SJSA1 (cell line): ENCODE measurements at regions not wholly inside any gene's neighbourhood (a gene's known extent, or its start where the extent isn't known, plus 50 kb on each side); places are given as distances from the start of the nearest gene placed in this dataset.
A peak's percentile ranks its signal among the peaks of the same experiment; 100 is the strongest.
"Not testable (repeated sequence)": the region's sequence is repeated elsewhere in the genome, so short reads cannot be mapped to it uniquely, and the experiment has no call there.

Source experiments
- DNase-seq, 2 experiments: peaks; one replicate each; pipeline ENCODE4 v3.0.0-alpha.2; 2015 to 2020; ENCODE audit warnings: low spot score in 2 of 2, low read depth in 1 of 2
- H3K27ac ChIP-seq: fragments of 250-450 bp; sonication (Bioruptor Pico); 2 replicates; pipeline ENCODE4 v1.5.1; 2020; ENCODE audit warnings: mild to moderate bottlenecking, moderate library complexity
- H3K27me3 ChIP-seq: fragments of 250-450 bp; sonication (Bioruptor Pico); replicated peaks from 2 replicates; pipeline ENCODE4 v1.5.1; 2020; ENCODE audit warnings: mild to moderate bottlenecking, moderate library complexity
- H3K36me3 ChIP-seq: fragments of 250-450 bp; sonication (Bioruptor Pico); 2 replicates; pipeline ENCODE4 v1.5.1; 2020; ENCODE audit warnings: mild to moderate bottlenecking
- H3K4me1 ChIP-seq: fragments of 250-450 bp; sonication (Bioruptor Pico); replicated peaks from 2 replicates; pipeline ENCODE4 v1.6.1; 2021; ENCODE audit warnings: mild to moderate bottlenecking
- H3K4me3 ChIP-seq: fragments of 250-450 bp; sonication (Bioruptor Pico); 2 replicates; pipeline ENCODE4 v1.5.1; 2020; ENCODE audit warnings: mild to moderate bottlenecking
- H3K9me3 ChIP-seq: fragments of 250-450 bp; sonication (Bioruptor Pico); replicated peaks from 2 replicates; pipeline ENCODE4 v1.5.1; 2020; ENCODE audit warnings: mild to moderate bottlenecking

DNA sequence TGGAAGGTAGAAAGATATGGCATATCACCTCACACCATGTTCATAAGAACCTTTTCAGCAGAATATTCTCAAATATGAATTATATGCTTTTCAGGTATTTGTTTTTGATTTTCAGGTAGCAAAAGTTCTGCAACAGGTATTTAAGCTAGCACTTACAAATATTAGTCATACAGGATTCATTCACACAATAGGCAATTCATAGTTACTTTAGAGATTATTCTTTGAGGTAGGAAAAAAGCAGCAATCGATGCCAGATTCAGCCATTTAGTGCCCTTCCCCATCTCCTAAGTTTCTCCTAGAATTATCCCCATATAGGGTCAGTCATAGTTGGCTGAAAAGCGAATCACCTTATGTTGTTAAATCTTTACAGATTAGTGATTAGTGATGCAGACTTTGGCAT is 177.4 kb upstream of the MMADHC start:
- DNase-seq = no peak
- no peak overlapping the region for H3K27ac ChIP-seq
- H3K27me3 ChIP-seq = no peaks in the 10 kb centered on the region
- H3K4me1 ChIP-seq = peaks cover 27% of the 10 kb centered on the region
- no peaks in the 10 kb centered on the region for H3K36me3 ChIP-seq
- no peaks in the 10 kb centered on the region for H3K9me3 ChIP-seq
- H3K4me3 ChIP-seq = no peak overlapping the region

DNA sequence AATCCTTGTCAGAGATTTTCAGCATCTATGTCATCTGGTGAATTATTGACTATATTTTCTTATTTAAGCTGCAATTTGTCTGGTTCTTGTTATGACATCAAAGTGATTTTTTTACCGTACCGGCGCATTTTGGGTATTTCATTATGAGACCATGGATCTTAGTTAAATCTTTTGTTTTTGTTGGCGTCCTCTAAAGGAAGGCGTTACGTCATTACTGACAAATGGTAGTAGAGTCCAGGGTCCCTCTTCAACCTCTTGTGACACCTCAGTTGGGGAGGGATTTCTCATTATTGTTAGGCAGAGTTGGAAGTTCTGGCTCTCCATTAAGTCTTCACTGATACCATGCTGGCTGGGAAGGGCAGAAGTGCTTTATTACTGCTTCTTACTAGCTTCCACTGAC is 175.8 kb upstream of the MMADHC start:
- Histone ChIP-seq H3K27me3 (no peaks in the 10 kb centered on the region), H3K27ac (no peak overlapping the region), H3K36me3 (no peaks in the 10 kb centered on the region), H3K4me1 (peaks cover 11% of the 10 kb centered on the region), H3K9me3 (no peaks in the 10 kb centered on the region), H3K4me3 (no peak overlapping the region)
- DNase-seq = no peak

DNA sequence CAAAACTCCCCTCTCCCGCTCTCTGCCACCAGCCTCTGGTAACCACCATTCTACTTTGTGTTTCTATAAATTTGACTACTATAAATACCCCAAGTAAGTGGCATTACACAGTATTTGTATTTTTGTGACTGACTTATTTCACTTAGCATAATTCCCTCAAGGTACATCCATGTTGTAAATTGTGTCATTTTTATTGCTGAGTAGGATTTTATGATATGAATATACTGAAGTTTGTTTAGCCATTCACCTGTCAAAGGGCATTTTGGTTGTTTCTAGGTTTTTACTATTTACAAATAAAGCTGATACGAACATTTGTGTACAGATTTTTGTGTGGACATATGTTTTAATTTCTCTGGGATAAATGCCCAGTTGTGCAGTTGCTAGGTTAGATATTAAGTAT is 174.0 kb upstream of the MMADHC start:
- Histone ChIP-seq H3K9me3 (no peaks in the 10 kb centered on the region), H3K36me3 (no peaks in the 10 kb centered on the region)
- DNase-seq = no peak

DNA sequence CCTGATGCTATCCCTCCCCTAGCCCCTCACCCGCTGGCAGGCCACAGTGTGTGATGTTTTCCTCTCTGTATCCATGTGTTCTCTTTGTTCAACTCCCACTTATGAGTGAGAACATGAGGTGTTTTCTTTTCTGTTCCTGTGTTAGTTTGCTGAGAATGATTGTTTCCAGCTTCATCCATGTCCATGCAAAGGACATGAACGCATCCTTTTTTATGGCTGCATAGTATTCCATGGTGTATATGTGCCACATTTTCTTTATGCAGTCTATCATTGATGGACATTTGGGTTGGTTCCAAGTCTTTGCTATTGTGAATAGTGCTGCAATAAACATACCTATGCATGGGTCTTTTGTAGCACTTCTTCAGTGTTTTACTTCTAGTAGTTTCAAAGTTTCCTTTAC is 171.8 kb upstream of the MMADHC start:
- not testable (repeated sequence) for H3K4me1 ChIP-seq, DNase-seq, H3K4me3 ChIP-seq, H3K36me3 ChIP-seq, H3K27me3 ChIP-seq, H3K9me3 ChIP-seq, H3K27ac ChIP-seq

More for the DNA sequence above, 174.0 kb upstream of the MMADHC start:
- Histone ChIP-seq H3K4me3 (no peak overlapping the region), H3K27ac (no peak overlapping the region), H3K27me3 (no peaks in the 10 kb centered on the region), H3K4me1 (no peaks in the 10 kb centered on the region)

DNA sequence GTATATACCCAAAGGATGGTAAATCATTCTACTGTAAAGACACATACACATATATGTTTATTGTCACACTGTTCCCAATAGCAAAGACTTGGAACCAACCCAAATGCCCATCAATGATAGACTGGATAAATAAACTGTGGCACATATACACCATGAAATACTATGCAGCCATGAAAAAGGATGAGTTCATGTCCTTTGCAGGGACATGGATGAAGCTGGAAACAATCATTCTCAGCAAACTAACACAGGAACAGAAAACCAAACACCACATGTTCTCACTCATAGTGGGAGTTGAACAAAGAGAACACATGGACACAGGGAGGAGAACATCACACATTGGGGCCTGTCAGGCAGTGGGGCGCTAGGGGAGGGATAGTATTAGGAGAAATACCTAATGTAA is 167.1 kb upstream of the MMADHC start:
- not testable (repeated sequence) for H3K27me3 ChIP-seq, H3K4me1 ChIP-seq, H3K9me3 ChIP-seq, H3K4me3 ChIP-seq, DNase-seq, H3K27ac ChIP-seq, H3K36me3 ChIP-seq

DNA sequence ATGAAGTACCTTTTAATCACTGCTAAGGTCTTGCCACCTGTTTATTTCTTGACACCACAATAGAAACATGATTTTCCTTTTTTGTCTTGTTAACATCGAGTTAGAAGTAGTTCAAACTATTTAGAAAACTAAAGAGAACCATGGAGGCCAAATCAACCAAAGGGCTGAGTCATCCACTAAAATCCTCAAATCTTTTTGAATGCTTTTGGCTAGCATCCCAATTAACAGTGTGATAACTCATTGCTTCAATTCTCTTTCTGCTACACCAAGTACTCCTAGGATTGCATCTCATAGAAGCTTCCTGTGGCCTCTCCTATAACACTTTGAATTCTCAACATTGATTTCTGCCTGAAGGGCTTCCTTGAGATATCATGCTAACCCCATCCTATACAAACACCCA is 159.9 kb upstream of the MMADHC start:
- Histone ChIP-seq H3K36me3 (no peaks in the 10 kb centered on the region), H3K27ac (no peak overlapping the region), H3K4me3 (no peak overlapping the region), H3K4me1 (peaks cover 50% of the 10 kb centered on the region), H3K9me3 (no peaks in the 10 kb centered on the region), H3K27me3 (no peaks in the 10 kb centered on the region)
- DNase-seq = no peak

DNA sequence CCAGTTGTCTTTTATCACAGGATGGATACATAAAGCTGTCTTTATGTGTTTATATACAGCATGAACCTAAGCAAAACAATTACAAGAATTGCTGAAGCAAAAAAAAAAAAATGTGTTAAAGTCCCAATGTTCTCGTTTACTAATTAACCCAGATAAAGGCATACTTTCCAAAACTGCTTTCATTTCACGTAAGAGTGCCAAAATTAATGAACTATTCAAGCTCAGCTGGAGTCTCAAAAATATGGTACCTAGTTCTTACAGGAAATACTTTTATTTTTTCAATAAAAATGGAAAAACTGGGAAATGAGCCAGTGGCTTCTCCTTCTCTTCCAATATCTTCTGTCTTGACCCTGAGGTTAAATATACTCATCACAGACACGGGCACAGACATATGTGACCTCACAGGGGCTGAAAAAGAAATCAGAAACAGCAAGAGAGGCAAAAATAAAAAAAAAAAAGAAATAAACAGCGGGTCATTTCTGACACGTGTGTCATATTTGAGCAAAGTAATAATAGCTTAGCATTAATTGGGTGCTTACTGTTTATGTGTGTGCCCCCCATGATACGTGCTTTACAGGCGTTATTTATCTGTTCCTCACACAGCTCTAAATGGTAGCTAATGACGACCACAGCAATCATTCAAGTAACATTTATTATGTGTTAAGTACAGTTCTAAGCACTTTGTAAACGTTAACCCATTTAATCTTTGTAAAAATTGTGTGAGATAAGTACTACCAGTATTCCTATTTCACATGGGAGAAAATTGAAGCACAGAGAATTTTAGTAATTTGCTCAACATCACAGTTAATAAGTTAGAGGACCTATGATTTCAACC is 158.0 kb upstream of the MMADHC start:
- Histone ChIP-seq H3K4me3 (no peak overlapping the region), H3K27ac (peak overlapping the region; percentile 83), H3K4me1 (peaks cover 67% of the 10 kb centered on the region), H3K36me3 (no peaks in the 10 kb centered on the region), H3K9me3 (no peaks in the 10 kb centered on the region), H3K27me3 (no peaks in the 10 kb centered on the region)
- no peak for DNase-seq

DNA sequence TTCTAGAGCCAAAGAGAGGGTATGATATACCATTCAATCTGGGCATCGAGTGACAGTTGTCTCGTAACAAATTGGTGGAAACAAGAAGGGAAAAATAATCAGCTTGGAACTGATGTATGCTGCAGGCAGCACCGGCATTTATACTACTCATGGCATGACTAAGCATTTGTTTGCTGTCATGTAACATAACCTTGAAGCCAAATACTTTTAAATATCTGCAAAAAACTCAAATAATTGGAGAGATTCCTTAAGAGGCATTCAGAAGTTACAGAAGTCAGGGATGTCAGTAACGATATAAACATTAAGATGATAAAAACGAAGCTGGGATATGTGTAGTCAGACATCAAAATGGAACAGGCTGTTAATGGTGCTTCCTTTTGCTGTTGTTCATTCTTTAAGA is 157.3 kb upstream of the MMADHC start:
- Histone ChIP-seq H3K27me3 (no peaks in the 10 kb centered on the region), H3K4me3 (no peak overlapping the region), H3K36me3 (no peaks in the 10 kb centered on the region), H3K4me1 (peaks cover 74% of the 10 kb centered on the region), H3K9me3 (no peaks in the 10 kb centered on the region), H3K27ac (peak overlapping the region; percentile 83)
- peak in 1 of 2 experiments; percentile 70 for DNase-seq

DNA sequence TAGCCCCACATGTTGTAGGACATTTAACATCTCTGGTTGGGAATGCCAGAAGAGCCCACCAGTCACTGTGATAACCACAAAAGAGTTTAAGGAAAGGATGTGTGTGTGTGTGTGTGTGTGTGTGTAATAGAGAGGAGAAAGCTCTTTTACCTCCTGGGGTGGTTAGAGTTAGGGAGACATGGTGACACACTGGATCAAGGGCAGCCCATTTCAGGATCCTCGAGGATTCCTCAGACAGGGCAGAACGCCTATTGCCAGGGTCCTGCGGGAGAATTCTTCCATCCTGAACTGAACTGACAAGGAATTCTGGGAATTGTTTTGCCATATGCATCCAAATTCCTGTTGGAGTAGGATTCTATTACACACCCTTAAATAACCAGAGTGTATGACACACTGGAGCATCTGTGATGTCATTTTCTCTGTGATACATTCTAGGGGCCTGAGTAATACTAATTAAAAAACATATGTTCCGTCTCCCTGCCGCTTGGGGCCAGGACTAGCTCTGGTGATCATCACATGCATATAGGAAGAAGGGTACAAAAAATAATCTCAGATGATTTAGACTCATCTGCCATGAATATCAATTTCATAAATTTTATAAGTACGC is 156.4 kb upstream of the MMADHC start:
- Histone ChIP-seq H3K9me3 (no peaks in the 10 kb centered on the region), H3K4me1 (peaks cover 84% of the 10 kb centered on the region), H3K27ac (peak overlapping the region; percentile 83), H3K36me3 (no peaks in the 10 kb centered on the region), H3K4me3 (no peak overlapping the region), H3K27me3 (no peaks in the 10 kb centered on the region)
- peak; percentile 65 to 87 for DNase-seq

DNA sequence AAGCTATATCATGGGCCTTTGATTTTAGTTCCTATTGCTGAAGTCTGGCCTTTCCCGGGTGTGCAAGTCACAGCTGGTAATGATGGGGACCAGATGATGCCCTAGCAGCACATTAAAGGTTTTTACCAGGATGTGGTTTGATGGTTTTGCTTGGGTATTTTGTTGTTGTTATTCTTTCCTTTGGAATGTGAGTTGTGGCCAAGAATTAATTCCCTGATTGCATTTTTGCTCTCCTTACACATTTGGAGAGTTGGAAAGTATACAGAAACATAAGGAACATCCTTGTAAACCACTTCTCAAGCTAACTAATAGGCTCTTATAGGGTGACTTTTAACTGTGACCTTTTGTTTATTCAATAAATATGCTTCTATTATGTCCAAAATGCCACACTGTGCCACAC is 154.1 kb upstream of the MMADHC start:
- DNase-seq = peak; percentile 76 to 92
- Histone ChIP-seq H3K4me3 (no peak overlapping the region), H3K4me1 (peaks cover 81% of the 10 kb centered on the region), H3K9me3 (no peaks in the 10 kb centered on the region), H3K36me3 (no peaks in the 10 kb centered on the region), H3K27ac (peak overlapping the region; percentile 58), H3K27me3 (no peaks in the 10 kb centered on the region)

DNA sequence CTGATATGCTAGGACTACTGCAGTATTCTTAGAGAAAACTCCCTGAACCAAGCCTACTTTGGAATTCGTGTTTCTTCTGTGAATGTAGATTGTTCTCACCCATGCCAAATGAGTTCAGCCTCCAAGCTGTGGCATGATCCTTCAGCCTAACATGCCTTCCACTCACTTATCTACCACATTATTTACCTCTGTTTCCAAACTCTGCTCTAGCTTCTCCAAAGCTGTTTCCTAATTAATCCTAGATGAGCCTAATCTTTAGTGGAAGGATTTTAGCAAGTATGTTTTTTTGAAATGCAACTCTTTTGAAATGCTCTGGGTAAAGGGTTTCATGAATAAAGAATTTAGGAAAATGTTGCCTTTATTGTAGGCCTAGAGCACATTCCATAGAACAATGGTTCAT is 152.9 kb upstream of the MMADHC start:
- no peaks in the 10 kb centered on the region for H3K36me3 ChIP-seq
- H3K27ac ChIP-seq = peak overlapping the region; percentile 58
- no peaks in the 10 kb centered on the region for H3K27me3 ChIP-seq
- no peak overlapping the region for H3K4me3 ChIP-seq
- no peak for DNase-seq
- peaks cover 77% of the 10 kb centered on the region for H3K4me1 ChIP-seq
- no peaks in the 10 kb centered on the region; the same call in 1 of the 2 replicates for H3K9me3 ChIP-seq

DNA sequence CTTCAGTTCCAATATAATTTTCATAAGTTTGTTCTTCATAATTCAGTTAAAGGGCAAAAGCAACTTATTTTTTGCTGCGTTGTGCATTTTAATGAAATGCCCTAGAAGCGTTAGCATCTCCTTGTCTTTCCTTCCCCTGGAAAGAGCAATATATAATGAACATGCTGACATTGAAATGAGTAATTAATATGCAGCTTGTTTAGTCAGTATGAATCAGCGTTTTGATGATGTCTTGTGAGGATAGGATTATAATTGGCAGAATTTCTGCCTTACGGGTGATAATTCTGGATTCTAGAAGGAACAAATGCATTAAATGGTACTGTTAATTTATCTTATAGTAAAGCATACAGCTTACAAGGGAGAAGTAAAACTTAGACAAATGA is 152.3 kb upstream of the MMADHC start:
- peaks cover 77% of the 10 kb centered on the region for H3K4me1 ChIP-seq
- DNase-seq = no peak
- H3K4me3 ChIP-seq = no peak overlapping the region
- no peak overlapping the region for H3K27ac ChIP-seq
- no peaks in the 10 kb centered on the region; the same call in 1 of the 2 replicates for H3K9me3 ChIP-seq
- H3K36me3 ChIP-seq = no peaks in the 10 kb centered on the region
- H3K27me3 ChIP-seq = no peaks in the 10 kb centered on the region

DNA sequence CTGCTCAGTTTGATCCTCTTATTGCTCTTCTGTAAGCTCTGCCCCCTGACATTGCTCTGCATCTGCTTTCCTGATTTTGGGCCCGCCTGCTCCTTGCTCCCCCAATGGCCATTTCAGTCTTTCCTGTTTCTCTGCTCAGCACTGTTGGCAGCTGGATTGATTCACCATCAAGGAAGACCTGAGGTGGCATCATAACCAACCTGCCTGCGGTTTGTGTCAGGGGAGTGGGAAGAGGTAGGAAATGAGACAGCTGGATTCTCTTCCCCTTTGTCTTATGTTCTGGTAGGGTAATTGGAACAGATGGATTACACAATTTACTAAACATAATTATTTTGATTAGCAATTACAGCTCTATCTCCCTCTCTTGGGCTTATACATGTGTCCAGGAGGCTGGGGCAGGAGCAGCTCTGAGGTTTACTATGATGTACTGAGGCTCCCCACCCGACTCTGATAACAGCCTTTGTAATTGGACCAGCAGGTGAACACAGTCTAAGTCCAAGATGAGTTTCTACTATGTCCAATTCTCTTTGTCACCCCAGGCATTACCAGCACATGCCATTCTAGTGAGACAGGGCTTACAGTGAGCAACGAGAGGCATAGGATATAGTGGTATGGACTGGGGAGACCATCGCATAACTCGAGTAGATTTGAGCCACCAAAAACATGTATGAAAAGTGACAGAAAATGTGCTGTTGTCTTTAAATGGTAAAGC is 151.8 kb upstream of the MMADHC start:
- Histone ChIP-seq H3K36me3 (no peaks in the 10 kb centered on the region), H3K27ac (no peak overlapping the region), H3K4me1 (peaks cover 77% of the 10 kb centered on the region), H3K4me3 (no peak overlapping the region), H3K27me3 (no peaks in the 10 kb centered on the region), H3K9me3 (no peaks in the 10 kb centered on the region; the same call in 1 of the 2 replicates)
- no peak for DNase-seq

DNA sequence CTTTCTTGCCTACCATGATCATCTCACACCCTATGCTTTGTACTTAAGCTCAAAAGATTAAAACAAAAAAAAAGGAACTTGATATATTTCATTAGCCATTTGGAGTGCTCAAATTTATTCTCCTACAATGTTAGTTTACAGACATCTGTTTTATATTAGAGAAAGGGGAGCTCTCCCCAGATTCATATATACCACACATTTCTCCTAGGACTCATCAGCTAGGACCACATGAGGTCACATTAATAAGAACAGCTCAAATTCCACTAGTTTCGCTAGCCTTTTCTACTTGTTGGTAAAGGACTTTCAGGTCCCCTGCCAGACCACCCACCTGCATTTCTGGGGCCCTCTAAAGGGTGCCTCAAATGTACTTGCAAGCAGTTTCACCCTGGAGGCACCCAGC is 151.2 kb upstream of the MMADHC start:
- H3K4me3 ChIP-seq = no peak overlapping the region
- no peak for DNase-seq
- H3K36me3 ChIP-seq = no peaks in the 10 kb centered on the region
- no peaks in the 10 kb centered on the region for H3K27me3 ChIP-seq
- no peak overlapping the region for H3K27ac ChIP-seq
- H3K4me1 ChIP-seq = peaks cover 77% of the 10 kb centered on the region
- no peaks in the 10 kb centered on the region; the same call in 1 of the 2 replicates for H3K9me3 ChIP-seq
